ENCODE measurements at regions not wholly inside any gene's neighbourhood (a gene's known extent, or its start where the extent isn't known, plus 50 kb on each side); places are given as distances from the start of the nearest gene placed in this dataset.

DNA sequence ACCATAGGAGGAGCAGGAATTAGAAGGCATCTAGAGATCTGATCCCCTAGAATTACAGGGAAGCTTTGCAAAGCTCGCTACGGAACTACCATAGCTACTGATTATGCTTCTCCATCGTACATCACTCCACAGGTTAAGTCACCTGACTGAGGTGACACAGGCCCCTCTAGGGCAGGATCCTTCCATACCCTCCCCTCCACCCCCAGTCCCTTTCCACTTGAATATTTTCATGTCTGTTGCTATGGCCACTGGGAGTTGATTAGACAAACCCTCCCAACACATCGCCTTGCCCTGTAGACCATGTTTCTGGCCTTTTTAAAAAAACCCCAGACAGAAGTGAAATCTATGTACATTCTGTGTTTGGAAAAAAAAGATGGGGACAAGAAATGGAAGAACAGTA, 287.1 kb downstream of the SOX9 start:
- DNase-seq = no peak

- no peak for DNase-seq
Measured at GRCh38 chr17:72408641-72409040, 287.8 kb downstream of the SOX9 start.

GRCh38 chr17:72409405-72410002, 288.7 kb downstream of the SOX9 start:
- DNase-seq = no peak

DNA sequence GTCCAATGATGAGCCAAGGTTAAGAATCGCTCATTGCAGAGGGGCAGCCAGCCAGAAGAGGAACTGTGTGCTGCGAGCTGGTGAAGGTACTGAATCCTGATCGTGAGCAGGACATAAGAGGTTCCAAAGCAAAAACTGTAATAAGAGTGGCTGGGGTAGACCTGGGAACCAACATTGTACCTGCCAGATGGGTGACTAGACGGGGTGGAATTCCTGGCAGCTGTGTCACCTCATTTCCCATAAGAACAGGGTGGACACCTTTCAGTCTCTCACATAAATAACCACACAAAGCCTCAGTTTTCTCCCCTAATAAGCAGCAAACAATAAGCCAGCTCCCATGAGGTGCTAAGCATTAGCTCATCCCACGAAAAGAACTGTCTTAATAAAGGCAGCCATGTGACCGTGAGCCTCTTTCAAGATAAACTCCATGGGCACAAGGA, 290.3 kb downstream of the SOX9 start:
- DNase-seq = no peak

GRCh38 chr17:72412650-72413076, 291.8 kb downstream of the SOX9 start:
- peak; percentile 31 for DNase-seq

DNA sequence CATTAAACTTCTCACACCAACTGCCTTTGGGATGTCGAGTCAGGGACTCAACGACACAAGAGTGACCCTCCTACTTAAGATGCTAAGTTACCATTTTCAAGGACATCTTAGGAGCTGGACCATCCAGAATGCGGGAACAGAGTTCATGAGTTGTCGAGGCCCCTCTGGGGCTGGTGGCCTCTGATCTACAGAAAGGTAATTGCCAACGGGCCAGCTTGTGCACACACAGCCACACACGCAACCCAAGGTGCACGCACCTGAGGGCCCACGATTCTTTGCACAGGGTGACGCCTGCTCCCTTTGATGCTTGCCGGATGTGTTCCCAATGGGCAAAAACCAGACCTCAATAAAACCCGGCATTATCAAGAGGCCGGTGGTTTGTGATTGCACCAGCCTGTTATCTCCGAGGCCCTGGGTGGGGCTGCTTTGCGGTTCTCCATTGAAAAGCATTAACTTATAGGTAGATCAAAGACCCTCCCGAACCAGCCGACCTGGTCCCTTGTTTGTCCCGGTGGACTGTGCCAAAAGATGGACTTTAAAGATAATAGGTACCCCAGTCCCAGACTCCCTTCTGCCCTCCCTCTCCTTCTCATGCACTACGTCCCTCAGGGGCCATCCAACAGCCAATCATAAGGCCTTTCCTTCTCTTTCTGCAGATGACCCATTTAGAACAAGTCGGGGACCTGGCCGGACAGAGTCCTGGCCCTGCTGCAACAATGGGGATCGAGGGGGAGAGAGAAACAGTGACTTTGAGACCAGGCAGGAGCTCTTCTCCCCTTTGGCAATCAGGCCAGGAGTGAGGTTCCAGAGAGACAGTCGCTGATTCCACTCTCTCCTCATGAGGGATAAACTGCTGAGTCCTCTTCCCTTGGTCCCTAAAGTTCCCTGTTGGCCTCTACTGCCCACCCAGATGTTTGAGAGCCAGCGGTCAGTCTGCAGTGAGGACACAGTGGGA, 292.5 kb downstream of the SOX9 start:
- no peak for DNase-seq

GRCh38 chr17:72414032-72414396, 293.2 kb downstream of the SOX9 start:
- no peak for DNase-seq

DNA sequence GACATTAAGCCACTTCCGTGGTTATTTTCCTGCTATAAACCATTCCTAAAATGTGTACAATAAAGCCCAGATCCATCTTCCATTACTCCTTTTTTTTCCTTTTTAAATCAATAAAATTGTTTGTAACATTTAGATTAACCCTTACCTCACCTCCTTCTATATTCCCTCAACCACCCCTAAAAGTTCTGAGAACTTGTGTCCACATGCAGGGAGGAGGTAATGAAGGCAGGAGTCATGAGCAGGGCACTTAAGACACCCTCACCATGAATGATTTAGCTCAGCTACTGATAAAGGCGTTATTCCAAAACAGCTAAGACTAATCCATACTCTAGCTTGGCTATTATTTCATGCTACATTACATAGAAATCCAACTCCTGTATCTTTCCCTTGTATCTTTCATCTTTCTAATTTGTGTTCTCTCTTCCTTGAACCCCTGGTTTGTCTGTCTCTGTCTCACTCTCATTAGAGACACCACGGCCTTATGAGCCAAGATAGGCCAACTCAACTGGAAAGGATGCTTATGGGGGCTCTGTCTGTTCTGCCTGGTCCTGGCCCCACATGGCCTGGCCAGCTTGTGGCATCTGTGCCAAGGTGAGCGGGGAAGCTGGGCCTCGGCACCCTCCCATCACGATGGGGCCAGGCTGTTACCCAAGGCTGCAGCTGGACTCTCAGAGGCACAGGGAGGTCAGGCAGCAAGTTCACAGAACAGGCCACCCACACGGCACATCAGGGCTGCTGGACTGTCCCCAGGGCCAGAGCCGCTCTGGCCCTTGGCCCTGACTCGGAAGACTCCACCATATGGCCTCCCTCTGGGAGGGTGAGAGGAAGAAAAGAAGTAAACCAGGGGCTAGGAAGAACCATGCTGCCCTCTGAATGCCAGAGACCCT, 294.4 kb downstream of the SOX9 start:
- no peak for DNase-seq

- DNase-seq = no peak
Measured at GRCh38 chr17:72416054-72416675, 295.3 kb downstream of the SOX9 start.

- DNase-seq = no peak
Measured at GRCh38 chr17:72416905-72417304, 296.1 kb downstream of the SOX9 start.

DNA sequence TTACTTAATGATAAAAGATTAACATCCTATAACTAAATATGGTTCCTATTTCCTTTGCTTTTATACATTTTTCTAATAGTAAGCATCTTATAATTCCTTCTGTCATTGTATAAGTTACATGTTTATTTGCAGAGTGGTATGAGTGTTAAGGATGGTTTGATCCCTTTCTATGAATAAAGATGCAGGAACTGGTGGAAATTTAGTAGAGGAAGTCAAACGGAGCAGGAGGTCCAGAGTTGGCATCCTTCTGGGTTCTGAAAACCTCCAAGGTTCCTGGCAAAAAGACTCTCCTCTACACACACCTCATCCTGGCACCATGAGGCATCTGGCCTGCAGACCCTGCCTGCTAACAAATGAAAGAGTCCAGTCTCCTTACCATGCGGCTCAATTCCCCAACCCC, 296.8 kb downstream of the SOX9 start:
- DNase-seq = no peak

GRCh38 chr17:72419866-72420774, 299.3 kb downstream of the SOX9 start:
- no peak for DNase-seq

GRCh38 chr17:72420775-72421127, 299.9 kb downstream of the SOX9 start:
- DNase-seq = no peak

GRCh38 chr17:72421128-72422092, 300.6 kb downstream of the SOX9 start:
- no peak for DNase-seq

- no peak for DNase-seq
Measured at GRCh38 chr17:72422204-72422504, 301.3 kb downstream of the SOX9 start.

GRCh38 chr17:72422505-72423285, 301.9 kb downstream of the SOX9 start:
- DNase-seq = no peak

- no peak for DNase-seq
Measured at GRCh38 chr17:72423286-72423589, 302.4 kb downstream of the SOX9 start.

DNA sequence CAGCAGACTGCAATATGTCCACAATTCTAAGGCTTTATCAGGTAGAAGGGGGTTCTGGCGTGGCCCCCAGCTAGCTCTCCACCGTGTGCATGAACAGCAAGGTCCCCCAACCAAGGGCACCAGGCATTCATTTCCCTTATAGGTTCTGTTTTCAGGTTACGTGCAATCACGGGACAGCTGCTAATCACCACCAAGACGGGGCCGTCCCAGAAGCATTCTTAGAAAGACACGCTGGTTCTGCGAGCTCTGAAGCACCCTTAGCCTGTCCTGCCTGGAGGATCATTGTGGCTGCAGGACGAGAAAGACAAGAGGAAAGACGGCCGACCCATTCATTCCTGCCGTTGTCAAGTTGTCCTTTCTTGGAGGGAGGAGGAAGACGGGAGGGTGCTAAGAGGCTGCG, 302.9 kb downstream of the SOX9 start:
- DNase-seq = no peak

- DNase-seq = no peak
Measured at GRCh38 chr17:72424505-72425117, 303.8 kb downstream of the SOX9 start.

Data from muscle of arm (tissue), 1 donor.